Right atrium auricular region (tissue), 2 donors: ENCODE measurements at regions not wholly inside any gene's neighbourhood (a gene's known extent, or its start where the extent isn't known, plus 50 kb on each side); places are given as distances from the start of the nearest gene placed in this dataset.

Source experiments
- DNase-seq: peaks from one replicate; pipeline ENCODE4 v3.0.0-alpha.2; 2019; ENCODE audit warnings: low spot score
- H3K27ac ChIP-seq, 2 donors: fragments of 200-600 bp; sonication (generic); 1 replicate in 1 of 2; 2 replicates in 1 of 2; pipeline ENCODE4 v1.5.1; 2016 to 2019
- H3K27me3 ChIP-seq, 2 donors: fragments of 200-600 bp; sonication (generic); one replicate each; pipeline versions ENCODE4 v1.5.1 to v1.6.0; 2017 to 2019
- H3K36me3 ChIP-seq: fragments of 200-600 bp; sonication (generic); one replicate; pipeline ENCODE4 v1.5.1; 2016
- H3K4me1 ChIP-seq, 2 donors: fragments of 200-600 bp; sonication (generic); one replicate each; pipeline versions ENCODE4 v1.5.1 to v1.6.0; 2017 to 2019
- H3K4me3 ChIP-seq, 2 donors: fragments of 200-600 bp; sonication (generic); 1 replicate in 1 of 2; 2 replicates in 1 of 2; pipeline ENCODE4 v1.5.1; 2017 to 2019; ENCODE audit warnings: mild to moderate bottlenecking in 1 of 2, moderate library complexity in 1 of 2
- H3K9me3 ChIP-seq, 2 donors: fragments of 200-600 bp; sonication (generic); one replicate each; pipeline ENCODE4 v1.5.1; 2019
- TF ChIP-seq, protein P1 (sequence below), 2 donors: fragments of 200-600 bp; sonication (generic); IDR thresholded peaks; one replicate each; pipeline ENCODE4 v1.5.1; 2019; ENCODE audit warnings: antibody characterized with exemption in 2 of 2

DNA sequence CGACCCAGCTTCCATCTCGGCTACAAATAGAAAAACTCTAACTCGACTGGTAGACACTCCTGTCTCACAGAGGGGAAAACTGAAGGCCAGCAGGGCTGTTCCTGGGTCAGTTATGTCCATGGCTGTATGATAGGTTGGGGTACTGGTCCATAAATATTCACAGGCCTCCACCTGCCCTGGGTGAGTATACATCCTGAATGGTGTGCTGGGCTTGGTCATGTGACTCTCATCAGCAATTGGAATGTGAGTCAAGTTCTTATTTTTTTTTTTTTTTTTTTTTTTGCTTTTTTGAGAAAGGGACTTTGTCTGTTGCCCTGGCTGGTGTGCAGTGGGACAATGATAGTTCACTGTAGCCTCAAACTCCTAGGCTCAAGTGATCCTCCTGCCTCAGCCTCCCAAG is 58.3 kb upstream of the NEK6 start:
- H3K4me3 ChIP-seq: no peak overlapping the region
- H3K36me3 ChIP-seq: no peaks in the 10 kb centered on the region
- H3K4me1 ChIP-seq: peaks cover 0 to 8% of the 10 kb centered on the region in 2 donors
- DNase-seq: no peak
- no peak overlapping the region for H3K27ac ChIP-seq
- no peaks in the 10 kb centered on the region for H3K27me3 ChIP-seq
- H3K9me3 ChIP-seq: peaks cover 0 to 12% of the 10 kb centered on the region in 2 donors
- TF ChIP-seq, protein P1, sequence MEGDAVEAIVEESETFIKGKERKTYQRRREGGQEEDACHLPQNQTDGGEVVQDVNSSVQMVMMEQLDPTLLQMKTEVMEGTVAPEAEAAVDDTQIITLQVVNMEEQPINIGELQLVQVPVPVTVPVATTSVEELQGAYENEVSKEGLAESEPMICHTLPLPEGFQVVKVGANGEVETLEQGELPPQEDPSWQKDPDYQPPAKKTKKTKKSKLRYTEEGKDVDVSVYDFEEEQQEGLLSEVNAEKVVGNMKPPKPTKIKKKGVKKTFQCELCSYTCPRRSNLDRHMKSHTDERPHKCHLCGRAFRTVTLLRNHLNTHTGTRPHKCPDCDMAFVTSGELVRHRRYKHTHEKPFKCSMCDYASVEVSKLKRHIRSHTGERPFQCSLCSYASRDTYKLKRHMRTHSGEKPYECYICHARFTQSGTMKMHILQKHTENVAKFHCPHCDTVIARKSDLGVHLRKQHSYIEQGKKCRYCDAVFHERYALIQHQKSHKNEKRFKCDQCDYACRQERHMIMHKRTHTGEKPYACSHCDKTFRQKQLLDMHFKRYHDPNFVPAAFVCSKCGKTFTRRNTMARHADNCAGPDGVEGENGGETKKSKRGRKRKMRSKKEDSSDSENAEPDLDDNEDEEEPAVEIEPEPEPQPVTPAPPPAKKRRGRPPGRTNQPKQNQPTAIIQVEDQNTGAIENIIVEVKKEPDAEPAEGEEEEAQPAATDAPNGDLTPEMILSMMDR (IDR thresholded peaks at IDR 0.05): no peak

DNA sequence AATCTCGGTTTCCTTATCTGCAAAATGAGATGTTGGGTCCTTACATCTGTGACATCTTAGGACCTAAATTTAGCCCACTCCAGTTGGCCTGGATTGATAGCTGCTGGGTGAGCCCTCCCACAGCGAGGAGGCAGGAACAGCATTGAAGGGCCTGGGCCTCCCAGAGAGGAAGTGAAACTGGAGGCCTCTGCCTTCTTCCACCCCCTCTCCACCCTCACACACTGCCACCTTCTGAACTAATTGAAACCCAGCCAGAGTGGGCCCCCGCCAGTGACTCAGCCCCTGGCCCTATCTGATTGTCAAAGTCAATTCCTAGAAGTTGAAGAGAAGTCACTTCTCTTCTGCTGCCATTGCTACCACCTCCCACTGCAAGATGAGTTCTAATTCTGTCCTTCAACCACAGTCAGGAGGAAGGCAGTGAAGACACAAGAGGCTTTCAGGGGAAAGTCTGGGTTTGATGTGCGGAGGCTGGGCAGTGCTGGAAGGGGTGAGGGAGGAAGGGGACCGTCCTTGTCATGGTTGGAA is 55.2 kb upstream of the NEK6 start:
- DNase-seq: no peak
- H3K4me3 ChIP-seq: no peak overlapping the region
- peaks cover 0 to 8% of the 10 kb centered on the region in 2 donors for H3K4me1 ChIP-seq
- no peaks in the 10 kb centered on the region for H3K27me3 ChIP-seq
- no peak overlapping the region for H3K27ac ChIP-seq
- TF ChIP-seq, protein P1 (IDR thresholded peaks at IDR 0.05): no peak
- H3K9me3 ChIP-seq: no peaks in the 10 kb centered on the region
- no peaks in the 10 kb centered on the region for H3K36me3 ChIP-seq

GRCh38 chr9:124205686-124206352 is 51.9 kb upstream of the NEK6 start:
- H3K9me3 ChIP-seq: no peaks in the 10 kb centered on the region
- no peak overlapping the region for H3K4me3 ChIP-seq
- H3K27me3 ChIP-seq: no peaks in the 10 kb centered on the region
- DNase-seq: no peak
- H3K4me1 ChIP-seq: no peaks in the 10 kb centered on the region
- H3K27ac ChIP-seq: no peak overlapping the region
- H3K36me3 ChIP-seq: no peaks in the 10 kb centered on the region
- TF ChIP-seq, protein P1 (IDR thresholded peaks at IDR 0.05): no peak

GRCh38 chr9:124206391-124206790 is 51.4 kb upstream of the NEK6 start:
- Histone ChIP-seq H3K27me3 (no peaks in the 10 kb centered on the region), H3K9me3 (no peaks in the 10 kb centered on the region), H3K27ac (no peak overlapping the region), H3K4me3 (no peak overlapping the region), H3K4me1 (no peaks in the 10 kb centered on the region), H3K36me3 (no peaks in the 10 kb centered on the region)
- no peak for DNase-seq
- TF ChIP-seq, protein P1 (IDR thresholded peaks at IDR 0.05): no peak
